K562 (cell line): ENCODE measurements at regions not wholly inside any gene's neighbourhood (a gene's known extent, or its start where the extent isn't known, plus 50 kb on each side); places are given as distances from the start of the nearest gene placed in this dataset.

ENCODE experiments used
- CTCF ChIP-seq, 3 experiments: IDR thresholded peaks in 2 of 3; conservative IDR thresholded peaks in 1 of 3; 2 replicates each; pipeline ENCODE4 v1.5.1; 2011 to 2012; ENCODE audit warnings: low read length in 3 of 3, mild to moderate bottlenecking in 3 of 3, control low read depth in 2 of 3, improper control_type of control experiment in 1 of 3, inconsistent platforms in 1 of 3, low read depth in 1 of 3, mixed read lengths in 1 of 3, moderate library complexity in 1 of 3; ENCODE audit not compliant: insufficient read depth in 2 of 3
- ESRRB ChIP-seq: fragments of 250-450 bp; sonication (Bioruptor Pico); IDR thresholded peaks from 2 replicates; pipeline ENCODE4 v1.5.0; 2020; ENCODE audit warnings: mild to moderate bottlenecking, moderate library complexity, borderline replicate concordance
- ETS2 ChIP-seq: IDR thresholded peaks from 2 replicates; pipeline ENCODE4 v1.6.1; 2016; ENCODE audit warnings: borderline replicate concordance, missing genetic modification characterization, mild to moderate bottlenecking, moderate library complexity, missing compliant biosample characterization; ENCODE audit not compliant: poor library complexity, severe bottlenecking
- HDAC1 ChIP-seq, 2 experiments: fragments of 450-650 bp; IDR thresholded peaks; 2 replicates each; pipeline ENCODE4 v1.6.1; 2016 to 2017; ENCODE audit warnings: inconsistent platforms in 1 of 2, mild to moderate bottlenecking in 1 of 2, moderate library complexity in 1 of 2
- MYC ChIP-seq, 2 experiments: fragments of 250-450 bp in 1 of 2; sonication (Bioruptor Pico) in 1 of 2; IDR thresholded peaks; 2 replicates each; pipeline versions ENCODE4 v1.5.1 to v1.6.1; 2012 to 2021; ENCODE audit warnings: low read depth in 2 of 2, borderline replicate concordance in 1 of 2, improper control_type of control experiment in 1 of 2, low read length in 1 of 2, mild to moderate bottlenecking in 1 of 2, moderate library complexity in 1 of 2
- MYNN ChIP-seq, 2 experiments: sonication (generic); formaldehyde crosslinking in 1 of 2; IDR thresholded peaks; 2 replicates each; pipeline versions ENCODE4 v1.5.0 to v1.6.1; 2016 to 2020; ENCODE audit warnings: antibody characterized with exemption in 1 of 2, missing genetic modification reagents in 1 of 2
- SAFB2 ChIP-seq: fragments of 200-400 bp; formaldehyde crosslinking; IDR thresholded peaks from 2 replicates; pipeline ENCODE4 v1.6.1; 2018; ENCODE audit warnings: borderline replicate concordance, low read length, low read depth, moderate library complexity; ENCODE audit not compliant: severe bottlenecking
- TBP ChIP-seq: optimal IDR thresholded peaks from 2 replicates; pipeline ENCODE3; 2011; ENCODE audit warnings: low read depth, low read length, improper control_type of control experiment
- ZNF239 ChIP-seq: fragments of 250-450 bp; sonication (Bioruptor Pico); IDR thresholded peaks from 2 replicates; pipeline ENCODE4 v1.4.0; 2020; ENCODE audit warnings: mild to moderate bottlenecking
- ZNF589 ChIP-seq: fragments of 200-800 bp; sonication (Bioruptor generic); IDR thresholded peaks from 2 replicates; pipeline ENCODE4 v1.6.1; 2016; ENCODE audit warnings: low read depth, missing genetic modification characterization, missing compliant biosample characterization

- TF ChIP-seq MYC (IDR thresholded peaks at IDR 0.05; ENCODE audit: low read depth, low read length): no peak
- no peak for TF ChIP-seq MYC (CRISPR knock-in tag; IDR thresholded peaks at IDR 0.05; ENCODE audit: borderline replicate concordance, low read depth)
- TF ChIP-seq MYNN (IDR thresholded peaks at IDR 0.05): no peak
- TF ChIP-seq MYNN (CRISPR knock-in tag; IDR thresholded peaks at IDR 0.05): no peak
- TF ChIP-seq ESRRB (CRISPR knock-in tag): no peak
- no peak for TF ChIP-seq HDAC1 (IDR thresholded peaks at IDR 0.05)
- no peak for TF ChIP-seq CTCF (IDR thresholded peaks at IDR 0.05 in 2 of 3, conservative IDR thresholded peaks at IDR 0.05 in 1 of 3; ENCODE audit: insufficient read depth in 2 of 3, low read depth in 1 of 3, low read length in 3 of 3)
- TF ChIP-seq ETS2 (tag): no peak
- TF ChIP-seq TBP: no peak
- TF ChIP-seq ZNF589 (CRISPR knock-in tag): no peak
- no peak for TF ChIP-seq SAFB2
- no peak for TF ChIP-seq ZNF239 (CRISPR knock-in tag)
Measured at GRCh38 chr13:63279136-63279535, 1863.5 kb upstream of the PCDH20 start.
